Neuronal stem cell (in vitro differentiated cells): ENCODE measurements at regions not wholly inside any gene's neighbourhood (a gene's known extent, or its start where the extent isn't known, plus 50 kb on each side); places are given as distances from the start of the nearest gene placed in this dataset.

ENCODE experiments used
- DNase-seq: peaks from one replicate; pipeline ENCODE4 v3.0.0-alpha.2; 2013; ENCODE audit warnings: low spot score
- H2AFZ ChIP-seq: one replicate; pipeline ENCODE4 v1.6.1; 2013; ENCODE audit warnings: mild to moderate bottlenecking, low read length, inconsistent platforms
- H2AK5ac ChIP-seq: 2 replicates; pipeline ENCODE4 v1.6.1; 2013; ENCODE audit warnings: low read depth, mild to moderate bottlenecking, inconsistent platforms, low read length, moderate library complexity, mixed read lengths
- H2BK120ac ChIP-seq: 2 replicates; pipeline ENCODE4 v1.6.1; 2013; ENCODE audit warnings: low read depth, mild to moderate bottlenecking, inconsistent platforms, low read length, moderate library complexity, mixed read lengths
- H2BK12ac ChIP-seq: one replicate; pipeline ENCODE4 v1.6.1; 2013; ENCODE audit warnings: low read length, inconsistent platforms
- H2BK15ac ChIP-seq: 2 replicates; pipeline ENCODE4 v1.6.1; 2013; ENCODE audit warnings: mild to moderate bottlenecking, low read length, inconsistent platforms, mixed read lengths
- H2BK5ac ChIP-seq: one replicate; pipeline ENCODE4 v1.6.1; 2013; ENCODE audit warnings: inconsistent platforms, mild to moderate bottlenecking, low read length, moderate library complexity
- H3K14ac ChIP-seq: one replicate; pipeline ENCODE4 v1.6.1; 2013; ENCODE audit warnings: low read length, inconsistent platforms
- H3K18ac ChIP-seq: 2 replicates; pipeline ENCODE4 v1.6.1; 2013; ENCODE audit warnings: low read length, inconsistent platforms
- H3K23ac ChIP-seq: 2 replicates; pipeline ENCODE4 v1.6.1; 2013; ENCODE audit warnings: low read depth, mild to moderate bottlenecking, mixed read lengths, low read length, inconsistent platforms; ENCODE audit not compliant: poor library complexity
- H3K27ac ChIP-seq: replicated peaks from 3 replicates; pipeline ENCODE4 v1.5.1; 2013; ENCODE audit warnings: low read length, inconsistent platforms
- H3K27me3 ChIP-seq, 3 experiments: 2 replicates each; pipeline ENCODE4 v1.6.1; 2013; ENCODE audit warnings: low read length in 3 of 3, mild to moderate bottlenecking in 2 of 3, inconsistent platforms in 1 of 3, low read depth in 1 of 3, mixed read lengths in 1 of 3, moderate library complexity in 1 of 3; ENCODE audit not compliant: control insufficient read depth in 3 of 3, insufficient read depth in 3 of 3
- H3K36me3 ChIP-seq, 2 donors: replicated peaks in 1 of 2; 2 replicates each; pipeline ENCODE4 v1.6.1; 2013; ENCODE audit warnings: low read length in 2 of 2; ENCODE audit not compliant: control insufficient read depth in 2 of 2, insufficient read depth in 2 of 2
- H3K4ac ChIP-seq: 2 replicates; pipeline ENCODE4 v1.6.1; 2013; ENCODE audit warnings: inconsistent platforms, mild to moderate bottlenecking, low read length, moderate library complexity
- H3K4me1 ChIP-seq, 2 donors: 1 replicate in 1 of 2; 2 replicates in 1 of 2; pipeline ENCODE4 v1.6.1; 2013; ENCODE audit warnings: low read length in 2 of 2, low read depth in 1 of 2; ENCODE audit not compliant: control insufficient read depth in 2 of 2, insufficient read depth in 1 of 2
- H3K4me2 ChIP-seq: one replicate; pipeline ENCODE4 v1.6.1; 2013; ENCODE audit warnings: mild to moderate bottlenecking, low read length, inconsistent platforms; ENCODE audit not compliant: insufficient read depth, poor library complexity, severe bottlenecking
- H3K4me3 ChIP-seq, 2 donors: 2 replicates each; pipeline ENCODE4 v1.5.1; 2013; ENCODE audit warnings: low read length in 2 of 2, mild to moderate bottlenecking in 2 of 2, inconsistent platforms in 1 of 2, moderate library complexity in 1 of 2
- H3K79me1 ChIP-seq: one replicate; pipeline ENCODE4 v1.6.1; 2013; ENCODE audit warnings: low read depth, mild to moderate bottlenecking, inconsistent platforms, low read length, moderate library complexity
- H3K9ac ChIP-seq: one replicate; pipeline ENCODE4 v1.6.1; 2013; ENCODE audit warnings: mild to moderate bottlenecking, low read depth, low read length, inconsistent platforms; ENCODE audit not compliant: poor library complexity
- H3K9me3 ChIP-seq, 2 donors: replicated peaks in 1 of 2; 2 replicates each; pipeline versions ENCODE3 to v1.6.1; 2013; ENCODE audit warnings: low read length in 2 of 2, mild to moderate bottlenecking in 2 of 2, inconsistent platforms in 1 of 2, low read depth in 1 of 2, mixed read lengths in 1 of 2, moderate library complexity in 1 of 2; ENCODE audit not compliant: control insufficient read depth in 2 of 2, insufficient read depth in 1 of 2
- H4K8ac ChIP-seq: one replicate; pipeline ENCODE4 v1.6.1; 2013; ENCODE audit warnings: low read depth, mild to moderate bottlenecking, inconsistent platforms, low read length, moderate library complexity
- H4K91ac ChIP-seq: one replicate; pipeline ENCODE4 v1.6.1; 2013; ENCODE audit warnings: low read length, low read depth, mild to moderate bottlenecking, inconsistent platforms; ENCODE audit not compliant: poor library complexity
- whole genome bisulfite sequencing, 2 donors: extraction: QIAGEN DNeasy Blood & Tissue Kit; methylation state at CpG; one replicate each; pipeline ENCODE4 v1.1.7; 2013; ENCODE audit warnings: missing lambda C conversion rate in 2 of 2, mixed read lengths in 1 of 2; ENCODE audit not compliant: insufficient read length in 2 of 2, insufficient replicate concordance in 1 of 2; ENCODE audit errors: extremely low coverage in 2 of 2; 5-methylcytosine and 5-hydroxymethylcytosine counted together

DNA sequence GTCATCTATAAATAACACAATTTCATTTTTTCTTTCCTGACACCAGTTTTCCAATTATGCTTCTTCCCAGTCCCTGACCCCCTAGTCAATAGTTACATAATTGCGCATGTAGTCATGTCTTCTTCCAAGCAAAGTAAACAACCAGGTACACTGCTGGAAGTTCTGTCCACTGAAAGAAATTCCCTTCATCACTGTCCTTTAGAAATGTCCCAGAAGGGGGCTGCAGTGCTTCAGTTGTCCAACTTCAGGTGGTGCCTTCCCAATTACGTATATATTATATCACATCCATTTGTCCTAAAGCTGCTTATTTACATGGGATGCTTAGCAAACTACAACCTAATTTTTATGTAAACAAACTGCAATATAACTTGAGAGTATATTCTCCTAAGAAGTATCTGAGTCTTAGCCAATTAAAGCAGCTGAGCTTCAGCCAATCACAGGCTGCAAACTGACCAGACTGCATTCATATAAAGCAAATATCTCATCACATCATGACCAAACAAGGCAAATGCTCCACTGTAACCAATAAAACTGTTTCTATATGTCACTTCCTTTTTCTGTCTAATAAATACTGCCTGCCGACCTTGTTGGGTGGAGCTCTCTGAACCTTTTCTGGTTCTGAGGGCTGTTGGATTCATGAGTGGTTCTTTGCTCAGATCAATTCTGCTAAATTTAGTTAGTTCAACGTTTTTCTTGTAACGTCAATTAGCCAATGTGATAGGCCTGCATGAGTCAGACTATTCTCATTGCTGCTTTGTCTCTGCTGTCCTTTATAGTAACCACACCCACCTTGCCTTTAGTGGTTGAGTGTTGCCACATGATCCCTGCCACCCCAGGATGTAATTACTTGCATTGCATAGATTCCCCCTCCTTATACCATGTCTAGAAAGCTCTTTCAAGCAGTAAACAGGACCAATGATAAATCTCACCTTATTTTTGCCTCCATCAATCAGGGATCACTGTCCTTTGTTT is 239.3 kb downstream of the ALG10B start:
- Histone ChIP-seq H2AFZ (no peak overlapping the region), H3K27me3 (no peaks in the 10 kb centered on the region), H2BK5ac (no peak overlapping the region), H3K4ac (no peak overlapping the region), H3K79me1 (no peaks in the 10 kb centered on the region), H3K9ac (no peak overlapping the region), H2AK5ac (no peak overlapping the region), H3K14ac (no peak overlapping the region), H4K8ac (no peak overlapping the region), H3K18ac (no peak overlapping the region), H2BK12ac (no peak overlapping the region), H3K27ac (no peak overlapping the region), H3K4me2 (no peak overlapping the region), H3K9me3 (no peaks in the 10 kb centered on the region), H3K4me3 (no peak overlapping the region), H3K23ac (no peak overlapping the region), H4K91ac (no peak overlapping the region), H2BK15ac (no peak overlapping the region), H3K36me3 (no peaks in the 10 kb centered on the region), H3K4me1 (peaks cover 0 to 1% of the 10 kb centered on the region in 2 donors), H2BK120ac (no peak overlapping the region)
- no peak for DNase-seq
- WGBS, 2 donors = no CpG with 5 or more reads among the region's 5 CpGs

DNA sequence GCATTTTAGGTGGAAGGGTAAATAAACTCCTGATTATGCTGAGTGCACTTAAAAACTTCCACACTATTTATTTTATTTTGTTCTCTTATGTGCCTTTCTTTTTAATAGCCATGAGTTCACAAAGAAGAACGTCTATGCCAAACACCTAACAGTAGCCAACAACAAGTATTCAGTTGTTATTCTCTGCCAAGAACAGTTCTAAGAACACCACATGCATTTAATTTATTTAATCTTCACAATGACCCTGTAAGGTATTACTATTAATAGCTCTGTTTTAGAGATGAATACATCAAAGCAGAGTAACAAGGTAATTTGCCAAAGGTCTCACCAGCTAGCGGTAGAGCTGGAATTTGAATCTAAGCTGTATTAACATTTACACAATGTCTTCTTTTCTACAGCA is 240.1 kb downstream of the ALG10B start:
- H4K91ac ChIP-seq = no peak overlapping the region
- no peak overlapping the region for H3K14ac ChIP-seq
- H3K23ac ChIP-seq = no peak overlapping the region
- H3K27ac ChIP-seq = no peak overlapping the region
- H2BK5ac ChIP-seq = no peak overlapping the region
- H3K27me3 ChIP-seq = no peaks in the 10 kb centered on the region
- H2BK15ac ChIP-seq = no peak overlapping the region
- H2AFZ ChIP-seq = no peak overlapping the region
- H2BK12ac ChIP-seq = no peak overlapping the region
- no peak overlapping the region for H2BK120ac ChIP-seq
- H3K36me3 ChIP-seq = no peaks in the 10 kb centered on the region
- no peak overlapping the region for H2AK5ac ChIP-seq
- H3K4me1 ChIP-seq = peaks cover 0 to 1% of the 10 kb centered on the region in 2 donors
- no CpG with 5 or more reads among the region's 2 CpGs for WGBS, 2 donors
- H3K4me2 ChIP-seq = no peak overlapping the region
- H4K8ac ChIP-seq = no peak overlapping the region
- no peak overlapping the region for H3K9ac ChIP-seq
- no peaks in the 10 kb centered on the region for H3K9me3 ChIP-seq
- H3K18ac ChIP-seq = no peak overlapping the region
- no peaks in the 10 kb centered on the region for H3K79me1 ChIP-seq
- no peak overlapping the region for H3K4ac ChIP-seq
- DNase-seq = no peak
- H3K4me3 ChIP-seq = no peak overlapping the region

DNA sequence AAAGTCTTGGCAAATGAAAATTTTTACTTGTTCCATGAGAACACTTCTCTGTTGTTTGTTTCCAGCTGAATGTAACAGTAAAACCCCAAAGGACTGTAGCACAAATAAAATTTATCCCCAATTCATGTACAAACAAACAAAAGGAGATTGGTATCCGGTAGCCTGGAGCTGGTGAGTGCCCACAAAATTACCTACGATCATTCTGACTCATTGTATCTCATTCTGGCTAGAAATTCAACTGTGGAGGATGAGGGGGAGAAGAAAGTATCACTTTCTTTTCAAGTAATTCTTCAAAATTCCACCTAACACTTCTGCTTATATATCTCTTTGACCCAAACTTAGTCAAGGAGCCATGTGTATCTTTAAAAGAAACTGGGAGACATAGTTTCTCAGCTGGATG is 268.5 kb downstream of the ALG10B start:
- no peak overlapping the region for H3K4me2 ChIP-seq
- no peak overlapping the region for H2AK5ac ChIP-seq
- no peak overlapping the region for H3K9ac ChIP-seq
- no peaks in the 10 kb centered on the region for H3K9me3 ChIP-seq
- H3K79me1 ChIP-seq = no peaks in the 10 kb centered on the region
- H3K27me3 ChIP-seq = no peaks in the 10 kb centered on the region
- H3K18ac ChIP-seq = no peak overlapping the region
- DNase-seq = no peak
- no peak overlapping the region for H4K91ac ChIP-seq
- no peak overlapping the region for H3K4me3 ChIP-seq
- no peak overlapping the region for H2AFZ ChIP-seq
- H3K36me3 ChIP-seq = no peaks in the 10 kb centered on the region
- H3K14ac ChIP-seq = no peak overlapping the region
- no peaks in the 10 kb centered on the region for H3K4me1 ChIP-seq
- H4K8ac ChIP-seq = no peak overlapping the region
- H2BK12ac ChIP-seq = no peak overlapping the region
- H2BK120ac ChIP-seq = no peak overlapping the region
- no peak overlapping the region for H2BK5ac ChIP-seq
- H3K27ac ChIP-seq = no peak overlapping the region
- no peak overlapping the region for H3K23ac ChIP-seq
- no CpG with 5 or more reads among the region's 2 CpGs for WGBS, 2 donors
- no peak overlapping the region for H2BK15ac ChIP-seq
- no peak overlapping the region for H3K4ac ChIP-seq

DNA sequence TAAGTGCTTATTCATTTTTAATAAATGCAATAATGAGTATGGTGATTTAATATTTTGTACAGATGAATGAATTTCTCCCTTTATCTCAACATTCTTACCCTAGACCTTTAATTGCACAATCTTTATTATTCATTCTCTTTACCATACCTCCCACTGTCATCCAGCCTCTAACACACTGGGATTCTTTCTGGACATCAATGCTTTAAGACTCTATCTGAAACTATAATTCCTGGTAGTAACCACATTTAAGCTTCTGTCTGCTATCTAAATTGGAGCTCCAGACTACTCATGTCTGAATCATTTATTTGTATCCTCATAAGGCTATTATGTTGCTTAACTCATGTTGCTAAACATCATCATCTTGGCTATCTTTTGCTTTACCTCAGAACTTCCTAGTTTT is 270.2 kb downstream of the ALG10B start:
- Histone ChIP-seq H3K14ac (no peak overlapping the region), H3K9me3 (no peaks in the 10 kb centered on the region), H4K91ac (no peak overlapping the region), H2AFZ (no peak overlapping the region), H2BK120ac (no peak overlapping the region), H2BK12ac (no peak overlapping the region), H3K79me1 (no peaks in the 10 kb centered on the region), H2AK5ac (no peak overlapping the region), H3K27ac (no peak overlapping the region), H3K4me3 (no peak overlapping the region), H3K23ac (no peak overlapping the region), H3K4me1 (no peaks in the 10 kb centered on the region), H2BK5ac (no peak overlapping the region), H3K4me2 (no peak overlapping the region), H3K4ac (no peak overlapping the region), H3K36me3 (no peaks in the 10 kb centered on the region), H3K9ac (no peak overlapping the region), H3K18ac (no peak overlapping the region), H3K27me3 (no peaks in the 10 kb centered on the region), H2BK15ac (no peak overlapping the region), H4K8ac (no peak overlapping the region)
- no peak for DNase-seq
